Osteoblast (primary cell): ENCODE measurements at regions not wholly inside any gene's neighbourhood (a gene's known extent, or its start where the extent isn't known, plus 50 kb on each side); places are given as distances from the start of the nearest gene placed in this dataset.

Source experiments
- DNase-seq: peaks from one replicate; pipeline ENCODE4 v3.0.0; 2011; ENCODE audit warnings: low spot score, mixed read lengths; ENCODE audit not compliant: insufficient read length; ENCODE audit errors: missing footprints
- H2AFZ ChIP-seq: 2 replicates; pipeline ENCODE4 v1.6.0; 2011; ENCODE audit warnings: mild to moderate bottlenecking, low read length
- H3K27ac ChIP-seq: 2 replicates; pipeline ENCODE4 v1.5.1; 2011; ENCODE audit warnings: mild to moderate bottlenecking, low read depth, low read length, moderate library complexity
- H3K27me3 ChIP-seq: 2 replicates; pipeline ENCODE4 v1.6.0; 2012; ENCODE audit warnings: mild to moderate bottlenecking, control low read depth, inconsistent platforms, low read length, moderate library complexity; ENCODE audit not compliant: insufficient read depth
- H3K36me3 ChIP-seq: 2 replicates; pipeline ENCODE4 v1.5.1; 2011; ENCODE audit warnings: mild to moderate bottlenecking, low read length, control low read depth, moderate library complexity; ENCODE audit not compliant: insufficient read depth
- H3K4me1 ChIP-seq: 2 replicates; pipeline ENCODE4 v1.5.1; 2011; ENCODE audit warnings: mild to moderate bottlenecking, low read length, control low read depth, moderate library complexity; ENCODE audit not compliant: insufficient read depth
- H3K4me2 ChIP-seq: 2 replicates; pipeline ENCODE4 v1.6.0; 2011; ENCODE audit warnings: mild to moderate bottlenecking, low read length; ENCODE audit not compliant: insufficient read depth
- H3K4me3 ChIP-seq: fragments of 200-600 bp; sonication (generic); 3 replicates; pipeline ENCODE4 v1.5.1; 2012; ENCODE audit warnings: mild to moderate bottlenecking, low read length, inconsistent platforms; ENCODE audit not compliant: insufficient read depth
- H3K79me2 ChIP-seq: 2 replicates; pipeline ENCODE4 v1.6.0; 2012; ENCODE audit warnings: mild to moderate bottlenecking, low read length, control low read depth, inconsistent platforms; ENCODE audit not compliant: insufficient read depth
- H3K9me3 ChIP-seq: 2 replicates; pipeline ENCODE4 v1.5.1; 2011; ENCODE audit warnings: low read depth, low read length, control low read depth
- H4K20me1 ChIP-seq: 2 replicates; pipeline ENCODE4 v1.6.0; 2012; ENCODE audit warnings: mild to moderate bottlenecking, low read length, control low read depth; ENCODE audit not compliant: insufficient read depth
- CTCF ChIP-seq: IDR thresholded peaks from 2 replicates; pipeline ENCODE4 v1.5.1; 2011; ENCODE audit warnings: mild to moderate bottlenecking, low read depth, low read length, moderate library complexity; ENCODE audit errors: extremely low read depth

- no peaks in the 10 kb centered on the region for H3K27me3 ChIP-seq
- no peak for TF ChIP-seq CTCF
- H3K4me1 ChIP-seq, result peaks cover 16% of the 10 kb centered on the region
- no peak overlapping the region for H3K27ac ChIP-seq
- no peak overlapping the region for H2AFZ ChIP-seq
- H3K4me3 ChIP-seq, result no peak overlapping the region
- no peak overlapping the region for H3K4me2 ChIP-seq
- H3K79me2 ChIP-seq, result no peaks in the 10 kb centered on the region
- H4K20me1 ChIP-seq, result no peaks in the 10 kb centered on the region
- no peaks in the 10 kb centered on the region for H3K9me3 ChIP-seq
- H3K36me3 ChIP-seq, result no peaks in the 10 kb centered on the region
- DNase-seq, result no peak
Measured at GRCh38 chr12:74892057-74892633, 317.5 kb downstream of the KCNC2 start.

GRCh38 chr12:74896186-74896585 lies 313.5 kb downstream of the KCNC2 start:
- Histone ChIP-seq H3K27ac (no peak overlapping the region), H3K4me1 (no peaks in the 10 kb centered on the region), H3K4me3 (no peak overlapping the region), H3K4me2 (no peak overlapping the region), H4K20me1 (no peaks in the 10 kb centered on the region), H2AFZ (no peak overlapping the region), H3K36me3 (no peaks in the 10 kb centered on the region), H3K79me2 (no peaks in the 10 kb centered on the region), H3K27me3 (no peaks in the 10 kb centered on the region), H3K9me3 (no peaks in the 10 kb centered on the region)
- DNase-seq, result no peak
- no peak for TF ChIP-seq CTCF

GRCh38 chr12:74897425-74898211 lies 312.0 kb downstream of the KCNC2 start:
- Histone ChIP-seq H3K27ac (no peak overlapping the region), H3K9me3 (no peaks in the 10 kb centered on the region), H4K20me1 (no peaks in the 10 kb centered on the region), H3K4me3 (no peak overlapping the region), H2AFZ (no peak overlapping the region), H3K36me3 (no peaks in the 10 kb centered on the region), H3K27me3 (no peaks in the 10 kb centered on the region), H3K79me2 (no peaks in the 10 kb centered on the region), H3K4me2 (no peak overlapping the region), H3K4me1 (no peaks in the 10 kb centered on the region)
- no peak for TF ChIP-seq CTCF
- no peak for DNase-seq

GRCh38 chr12:74899031-74899829 lies 310.4 kb downstream of the KCNC2 start:
- Histone ChIP-seq H2AFZ (no peak overlapping the region), H3K4me3 (no peak overlapping the region), H3K27ac (no peak overlapping the region), H3K9me3 (no peaks in the 10 kb centered on the region), H3K36me3 (no peaks in the 10 kb centered on the region), H3K79me2 (no peaks in the 10 kb centered on the region), H3K4me2 (no peak overlapping the region), H4K20me1 (no peaks in the 10 kb centered on the region), H3K27me3 (no peaks in the 10 kb centered on the region), H3K4me1 (no peaks in the 10 kb centered on the region)
- no peak for DNase-seq
- TF ChIP-seq CTCF, result no peak
